ENCODE measurements at regions not wholly inside any gene's neighbourhood (a gene's known extent, or its start where the extent isn't known, plus 50 kb on each side); places are given as distances from the start of the nearest gene placed in this dataset.

DNA sequence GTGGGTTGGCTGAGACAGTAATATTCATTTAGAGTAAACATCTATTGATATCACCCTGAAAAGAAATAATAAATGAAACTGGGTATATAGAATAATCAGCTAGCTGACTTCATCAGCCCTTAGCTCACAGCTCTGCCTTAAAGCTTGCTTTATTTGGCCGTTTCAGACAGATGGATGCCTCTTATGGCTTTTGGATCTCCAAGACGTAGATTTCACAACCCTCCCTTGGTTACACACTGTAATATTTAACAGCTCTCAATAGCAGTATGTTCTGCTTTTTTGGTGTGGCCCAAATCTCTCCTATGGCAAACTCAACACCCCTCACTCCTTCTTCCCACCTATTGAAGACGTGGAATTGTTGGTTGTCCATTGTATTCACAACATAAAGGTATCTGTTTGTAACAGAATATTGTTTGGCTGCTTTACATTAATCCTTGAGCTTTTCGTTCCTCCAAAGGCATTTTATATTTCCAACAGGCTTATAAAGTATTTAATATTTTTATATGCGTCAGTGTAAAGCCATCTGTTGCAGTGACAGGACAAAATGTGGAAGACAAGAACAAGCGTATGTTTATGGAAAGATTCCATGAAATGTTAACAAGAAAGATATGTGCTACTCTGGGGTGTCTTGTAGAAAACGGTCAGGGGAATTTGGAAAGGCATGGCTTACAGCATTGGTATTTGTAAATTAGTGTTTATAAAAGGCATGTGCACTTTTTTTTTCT lies 837.0 kb upstream of the RBFOX1 start:
- H4K8ac ChIP-seq (ENCODE audit: low read depth in 2 of 2, low read length in 2 of 2), result no peak overlapping the region
- no peak overlapping the region for H2BK5ac ChIP-seq (ENCODE audit: low read depth, low read length, poor library complexity, severe bottlenecking)
- dilution Hi-C loops (cut with HindIII; ENCODE audit: low sequenced_read_pairs, unreplicated experiment) (no loop called here), in situ Hi-C loops (cut with MboI; ENCODE audit: low sequenced_read_pairs) (no loop called here), intact Hi-C loops (cut with micrococcal nuclease) (no loop called here)
- H2AK9ac ChIP-seq (replicated peaks; ENCODE audit: low read depth, low read length, poor library complexity), result no peak overlapping the region
- no peak overlapping the region for H3K4me3 ChIP-seq (ENCODE audit: insufficient read depth, low read depth, low read length)
- BruUV-seq (replicated peaks), result no TSS peak
- no peak overlapping the region for H3K4ac ChIP-seq (ENCODE audit: low read depth, low read length)
- no peak overlapping the region for H4K5ac ChIP-seq (ENCODE audit: low read depth, low read length)
- no peak overlapping the region for H3K14ac ChIP-seq (replicated peaks; ENCODE audit: low read depth, low read length)
- H3K18ac ChIP-seq (ENCODE audit: low read depth, low read length), result no peak overlapping the region
- no peak overlapping the region for H3K56ac ChIP-seq (ENCODE audit: extremely low read depth, insufficient read depth, low read length)
- 43% methylated on average over 3 of the region's 7 CpGs; no CpG with 5 or more reads in 1 of the 2 experiments for WGBS, 2 experiments (ENCODE audit: extremely low coverage in 2 of 2, insufficient read length in 1 of 2)
- no peak overlapping the region for H2BK15ac ChIP-seq (ENCODE audit: low read depth, low read length)
- CTCF ChIA-PET, result no interaction called here
- TF ChIP-seq CEBPB (IDR thresholded peaks at IDR 0.05; ENCODE audit: low read depth, low read length), result no peak
- TF ChIP-seq, protein P1, sequence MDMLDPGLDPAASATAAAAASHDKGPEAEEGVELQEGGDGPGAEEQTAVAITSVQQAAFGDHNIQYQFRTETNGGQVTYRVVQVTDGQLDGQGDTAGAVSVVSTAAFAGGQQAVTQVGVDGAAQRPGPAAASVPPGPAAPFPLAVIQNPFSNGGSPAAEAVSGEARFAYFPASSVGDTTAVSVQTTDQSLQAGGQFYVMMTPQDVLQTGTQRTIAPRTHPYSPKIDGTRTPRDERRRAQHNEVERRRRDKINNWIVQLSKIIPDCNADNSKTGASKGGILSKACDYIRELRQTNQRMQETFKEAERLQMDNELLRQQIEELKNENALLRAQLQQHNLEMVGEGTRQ (IDR thresholded peaks at IDR 0.05; ENCODE audit: low read depth, low read length), result no peak
- TF ChIP-seq RCOR1 (IDR thresholded peaks at IDR 0.05; ENCODE audit: insufficient replicate concordance, low read length), result no peak
- no peak for TF ChIP-seq CHD1 (IDR thresholded peaks at IDR 0.05; ENCODE audit: low read depth, low read length)
- TF ChIP-seq NFE2L2 (IDR thresholded peaks at IDR 0.05; ENCODE audit: low read depth, low read length), result no peak
- TF ChIP-seq, protein P2, sequence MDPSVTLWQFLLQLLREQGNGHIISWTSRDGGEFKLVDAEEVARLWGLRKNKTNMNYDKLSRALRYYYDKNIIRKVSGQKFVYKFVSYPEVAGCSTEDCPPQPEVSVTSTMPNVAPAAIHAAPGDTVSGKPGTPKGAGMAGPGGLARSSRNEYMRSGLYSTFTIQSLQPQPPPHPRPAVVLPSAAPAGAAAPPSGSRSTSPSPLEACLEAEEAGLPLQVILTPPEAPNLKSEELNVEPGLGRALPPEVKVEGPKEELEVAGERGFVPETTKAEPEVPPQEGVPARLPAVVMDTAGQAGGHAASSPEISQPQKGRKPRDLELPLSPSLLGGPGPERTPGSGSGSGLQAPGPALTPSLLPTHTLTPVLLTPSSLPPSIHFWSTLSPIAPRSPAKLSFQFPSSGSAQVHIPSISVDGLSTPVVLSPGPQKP (IDR thresholded peaks at IDR 0.05; ENCODE audit: borderline replicate concordance, low read depth, low read length), result no peak
- TF ChIP-seq POLR2A (IDR thresholded peaks at IDR 0.05; ENCODE audit: low read depth, low read length), result no peak
- TF ChIP-seq MAZ (IDR thresholded peaks at IDR 0.05; ENCODE audit: borderline replicate concordance, low read depth, low read length), result no peak
- no peak for TF ChIP-seq SMC3 (IDR thresholded peaks at IDR 0.05; ENCODE audit: low read depth, low read length)
- no peak for TF ChIP-seq MXI1 (IDR thresholded peaks at IDR 0.05; ENCODE audit: borderline replicate concordance, low read depth, low read length)
- no peak for TF ChIP-seq RFX5 (IDR thresholded peaks at IDR 0.05; ENCODE audit: low read depth, low read length)
- TF ChIP-seq BHLHE40 (IDR thresholded peaks at IDR 0.05; ENCODE audit: low read depth, low read length), result no peak
- no peak for TF ChIP-seq RAD21 (IDR thresholded peaks at IDR 0.05; ENCODE audit: low read length)
- no peak for TF ChIP-seq FOS (IDR thresholded peaks at IDR 0.05; ENCODE audit: low read depth, low read length)
- POLR2A ChIA-PET (ENCODE audit: unreplicated experiment), result no interaction called here
- H2AFZ ChIP-seq (replicated peaks; ENCODE audit: low read length, poor library complexity), result no peak overlapping the region
- H3K27me3 ChIP-seq (ENCODE audit: control insufficient read depth, insufficient read depth, low read length), result no peaks in the 10 kb centered on the region
- no peak overlapping the region for H3K27ac ChIP-seq (ENCODE audit: insufficient read depth, low read length)
- ATAC-seq (ENCODE audit: low read depth), result no peak
- H3K9me3 ChIP-seq (ENCODE audit: control insufficient read depth, insufficient read depth, low read length), result peaks cover 8% of the 10 kb centered on the region
- no peaks in the 10 kb centered on the region for H3K36me3 ChIP-seq (ENCODE audit: control insufficient read depth, insufficient read depth, low read length)
- no peaks in the 10 kb centered on the region for H4K20me1 ChIP-seq (ENCODE audit: insufficient read depth, low read length)
- DNase-seq, result no peak
- H2BK20ac ChIP-seq (ENCODE audit: low read depth, low read length), result no peak overlapping the region
- no peak overlapping the region for H3K4me2 ChIP-seq (ENCODE audit: low read depth, low read length)
- no peak overlapping the region for H3K23ac ChIP-seq (ENCODE audit: low read depth, low read length)
- no peak overlapping the region for H3K9ac ChIP-seq (ENCODE audit: low read depth, low read length)
- H4K91ac ChIP-seq (ENCODE audit: insufficient read depth, low read depth, low read length), result no peak overlapping the region
- no peak overlapping the region for H2BK120ac ChIP-seq (ENCODE audit: low read depth, low read length)
- H3K9me1 ChIP-seq (ENCODE audit: insufficient read depth, low read length), result no peaks in the 10 kb centered on the region
- H3K79me1 ChIP-seq (ENCODE audit: low read depth in 1 of 2, low read length in 2 of 2), result no peaks in the 10 kb centered on the region
- no peaks in the 10 kb centered on the region for H3K4me1 ChIP-seq (ENCODE audit: control insufficient read depth, insufficient read depth, low read length)
- no peak overlapping the region for H2AK5ac ChIP-seq (ENCODE audit: low read depth, low read length)
